Heart left ventricle (tissue), 13 donors: ENCODE measurements at regions not wholly inside any gene's neighbourhood (a gene's known extent, or its start where the extent isn't known, plus 50 kb on each side); places are given as distances from the start of the nearest gene placed in this dataset.

ENCODE experiments used
- CTCF ChIP-seq, 12 donors: fragments of 200-600 bp; sonication (generic) in 4 of 12; IDR thresholded peaks; one replicate each; pipeline versions ENCODE4 v1.5.0 to v1.8.0; 2018 to 2022; ENCODE audit warnings: antibody characterized with exemption in 12 of 12, mild to moderate bottlenecking in 5 of 12
- POLR2A ChIP-seq, 2 donors: fragments of 450-650 bp; IDR thresholded peaks; one replicate each; pipeline ENCODE4 v1.6.1; 2017; ENCODE audit warnings: antibody characterized with exemption in 2 of 2, mild to moderate bottlenecking in 2 of 2, moderate library complexity in 2 of 2
- donor health status: ischemic (EF 13 %, LVEDD 7.1; RV severe dilation, severe dysfunction).
- donor health status: DM: no; HTN: yes; CAD: no.
- donor health status: DM: no; HTN: no; CAD: no.
- donor health status: ischemic (EF 25% LVEDD 6.9; RV normal size, moderate dysfunction).
- donor health status: ischemic (EF 25% LVEDD 5.7; RV mildly dilated, moderate dysfunction).
- donor health status: ischemic (EF 35%, LVEDD 5.7; RV mildly dilated, moderate dysfunction).
- donor health status: nonischemic (EF 11% LVEDD 7.7; RV severe dilation, severe dysfunction).
- donor health status: DM: yes; HTN: yes; CAD: no.
- donor health status: PGD.
- donor health status: ischemic (EF 29% LVEDD 5.4; RV normal size, mild dysfunction).
- donor health status: nonischemic (EF 23%, LVEDD 6.1; RV moderate dilation, normal function).

- TF ChIP-seq CTCF (IDR thresholded peaks at IDR 0.05) (no peak), POLR2A (IDR thresholded peaks at IDR 0.05) (no peak)
These were observed 174.0 kb downstream of the GLUD2 start for GRCh38 chrX:121221322-121221977.
